Heart left ventricle (tissue), 16 donors: ENCODE measurements at regions not wholly inside any gene's neighbourhood (a gene's known extent, or its start where the extent isn't known, plus 50 kb on each side); places are given as distances from the start of the nearest gene placed in this dataset.

ENCODE experiments used
- ATAC-seq, 4 donors: fragments of 200-7000 bp; cut with Tn5 transposase; one replicate each; pipeline ENCODE4 v1.9.1; 2020 to 2022; ENCODE audit warnings: moderate library complexity in 4 of 4, mild to moderate bottlenecking in 3 of 4, moderate number of reproducible peaks in 1 of 4
- DNase-seq, 5 donors: peaks; one replicate each; pipeline ENCODE4 v3.0.0-alpha.2; 2020
- H3K27ac ChIP-seq, 12 donors: fragments of 200-600 bp; sonication (generic) in 4 of 12; one replicate each; pipeline versions ENCODE4 v1.5.0 to v1.8.0; 2016 to 2022; ENCODE audit warnings: mild to moderate bottlenecking in 2 of 12
- H3K27me3 ChIP-seq, 9 donors: fragments of 200-600 bp; sonication (generic) in 2 of 9; one replicate each; pipeline versions ENCODE4 v1.5.1 to v1.8.0; 2016 to 2022; ENCODE audit warnings: mild to moderate bottlenecking in 3 of 9
- H3K36me3 ChIP-seq, 9 donors: fragments of 200-600 bp; sonication (generic) in 2 of 9; one replicate each; pipeline versions ENCODE4 v1.5.0 to v1.8.0; 2018 to 2022; ENCODE audit warnings: mild to moderate bottlenecking in 2 of 9
- H3K4me1 ChIP-seq, 12 donors: fragments of 200-600 bp; sonication (generic) in 4 of 12; one replicate each; pipeline versions ENCODE4 v1.5.0 to v1.8.0; 2016 to 2022; ENCODE audit warnings: mild to moderate bottlenecking in 3 of 12
- H3K4me3 ChIP-seq, 12 donors: fragments of 200-600 bp; sonication (generic) in 4 of 12; one replicate each; pipeline versions ENCODE4 v1.5.0 to v1.8.0; 2017 to 2022; ENCODE audit warnings: mild to moderate bottlenecking in 9 of 12, moderate library complexity in 4 of 12
- H3K9me3 ChIP-seq, 12 donors: fragments of 200-600 bp; sonication (generic) in 4 of 12; one replicate each; pipeline versions ENCODE4 v1.5.0 to v1.8.0; 2016 to 2022; ENCODE audit warnings: mild to moderate bottlenecking in 1 of 12
- CTCF ChIP-seq, 12 donors: fragments of 200-600 bp; sonication (generic) in 4 of 12; IDR thresholded peaks; one replicate each; pipeline versions ENCODE4 v1.5.0 to v1.8.0; 2018 to 2022; ENCODE audit warnings: antibody characterized with exemption in 12 of 12, mild to moderate bottlenecking in 5 of 12
- POLR2A ChIP-seq, 2 donors: fragments of 450-650 bp; IDR thresholded peaks; one replicate each; pipeline ENCODE4 v1.6.1; 2017; ENCODE audit warnings: antibody characterized with exemption in 2 of 2, mild to moderate bottlenecking in 2 of 2, moderate library complexity in 2 of 2
- WGBS, 4 donors: extraction: QIAGEN DNeasy Blood & Tissue Kit in 2 of 4; methylation state at CpG; one replicate each; pipeline versions ENCODE4 v1.1.5 to v1.1.7; 2013 to 2018; 5-methylcytosine and 5-hydroxymethylcytosine counted together
- intact Hi-C, 10 donors: fragments of 100-400 bp; cut with DNase I; formaldehyde crosslinking; loops; one replicate each; pipeline versions ENCODE4 v1.11.1 to v1.14.2; 2022
- donor health status: ischemic (EF 13 %, LVEDD 7.1; RV severe dilation, severe dysfunction).
- donor health status: healthy with polysubstance abuse.
- donor health status: DM: no; HTN: yes; CAD: no.
- donor health status: DM: no; HTN: no; CAD: no.
- donor health status: ischemic (EF 25% LVEDD 6.9; RV normal size, moderate dysfunction).
- donor health status: ischemic (EF 25% LVEDD 5.7; RV mildly dilated, moderate dysfunction).
- donor health status: healthy.
- donor health status: DM: yes; HTN: yes; CAD: no.
- donor health status: ischemic (EF 35%, LVEDD 5.7; RV mildly dilated, moderate dysfunction).
- donor health status: nonischemic (EF 11% LVEDD 7.7; RV severe dilation, severe dysfunction).
- donor health status: DM: yes; HTN: yes; CAD: no.
- donor health status: PGD.
- donor health status: ischemic (EF 29% LVEDD 5.4; RV normal size, mild dysfunction).
- donor health status: nonischemic (EF 23%, LVEDD 6.1; RV moderate dilation, normal function).

- H3K4me1 ChIP-seq, result no peaks in the 10 kb centered on the region
These were observed 110.5 kb upstream of the STT3B start for GRCh38 chr3:31422237-31422636.

GRCh38 chr3:31423482-31423881, 109.2 kb upstream of the STT3B start:
- intact Hi-C loops, result no loop called here
- peaks cover 0 to 17% (median 0%) of the 10 kb centered on the region in 12 donors for H3K9me3 ChIP-seq
- no peaks in the 10 kb centered on the region for H3K4me1 ChIP-seq
- DNase-seq (no peak), ATAC-seq (no peak)
- H3K4me3 ChIP-seq, result no peak overlapping the region
- 71 to 92% (median 89%) methylated on average over 2 of the region's 2 CpGs for WGBS, 4 donors
- no peak overlapping the region for H3K27ac ChIP-seq
- no peaks in the 10 kb centered on the region for H3K36me3 ChIP-seq
- TF ChIP-seq POLR2A (IDR thresholded peaks at IDR 0.05), result no peak
- no peak for TF ChIP-seq CTCF (IDR thresholded peaks at IDR 0.05)
- no peaks in the 10 kb centered on the region for H3K27me3 ChIP-seq

More at GRCh38 chr3:31422237-31422636, 110.5 kb upstream of the STT3B start:
- H3K27me3 ChIP-seq, result no peaks in the 10 kb centered on the region
- no peaks in the 10 kb centered on the region for H3K36me3 ChIP-seq
- peaks cover 0 to 10% (median 0%) of the 10 kb centered on the region in 12 donors for H3K9me3 ChIP-seq
- intact Hi-C loops, result no loop called here
- DNase-seq (no peak), ATAC-seq (no peak)
- TF ChIP-seq CTCF (IDR thresholded peaks at IDR 0.05) (no peak), POLR2A (IDR thresholded peaks at IDR 0.05) (no peak)
- H3K4me3 ChIP-seq, result no peak overlapping the region
- WGBS, 4 donors, result 84 to 98% (median 92%) methylated on average over 1 of the region's 1 CpG
- H3K27ac ChIP-seq, result no peak overlapping the region

- no peak overlapping the region for H3K27ac ChIP-seq
- peaks cover 0 to 28% (median 0%) of the 10 kb centered on the region in 12 donors for H3K9me3 ChIP-seq
- no peak for TF ChIP-seq POLR2A (IDR thresholded peaks at IDR 0.05)
- no peak for TF ChIP-seq CTCF (IDR thresholded peaks at IDR 0.05)
- no peaks in the 10 kb centered on the region for H3K4me1 ChIP-seq
- H3K27me3 ChIP-seq, result no peaks in the 10 kb centered on the region
- DNase-seq (no peak), ATAC-seq (no peak)
- no peaks in the 10 kb centered on the region for H3K36me3 ChIP-seq
- no peak overlapping the region for H3K4me3 ChIP-seq
- intact Hi-C loops, result no loop called here
These were observed 107.3 kb upstream of the STT3B start for GRCh38 chr3:31425401-31425800.

- intact Hi-C loops, result no loop called here
- Histone ChIP-seq H3K4me3 (no peak overlapping the region), H3K36me3 (no peaks in the 10 kb centered on the region), H3K9me3 (peaks cover 0 to 30% (median 0%) of the 10 kb centered on the region in 12 donors), H3K4me1 (no peaks in the 10 kb centered on the region), H3K27me3 (no peaks in the 10 kb centered on the region), H3K27ac (no peak overlapping the region)
- no peak for ATAC-seq
- WGBS, 4 donors, result 89 to 100% (median 92%) methylated on average over 1 of the region's 1 CpG
- no peak for TF ChIP-seq POLR2A (IDR thresholded peaks at IDR 0.05)
- TF ChIP-seq CTCF (IDR thresholded peaks at IDR 0.05), result no peak
- DNase-seq, result no peak
These were observed 105.1 kb upstream of the STT3B start for GRCh38 chr3:31427623-31428022.
